ENCODE measurements at regions not wholly inside any gene's neighbourhood (a gene's known extent, or its start where the extent isn't known, plus 50 kb on each side); places are given as distances from the start of the nearest gene placed in this dataset.

DNA sequence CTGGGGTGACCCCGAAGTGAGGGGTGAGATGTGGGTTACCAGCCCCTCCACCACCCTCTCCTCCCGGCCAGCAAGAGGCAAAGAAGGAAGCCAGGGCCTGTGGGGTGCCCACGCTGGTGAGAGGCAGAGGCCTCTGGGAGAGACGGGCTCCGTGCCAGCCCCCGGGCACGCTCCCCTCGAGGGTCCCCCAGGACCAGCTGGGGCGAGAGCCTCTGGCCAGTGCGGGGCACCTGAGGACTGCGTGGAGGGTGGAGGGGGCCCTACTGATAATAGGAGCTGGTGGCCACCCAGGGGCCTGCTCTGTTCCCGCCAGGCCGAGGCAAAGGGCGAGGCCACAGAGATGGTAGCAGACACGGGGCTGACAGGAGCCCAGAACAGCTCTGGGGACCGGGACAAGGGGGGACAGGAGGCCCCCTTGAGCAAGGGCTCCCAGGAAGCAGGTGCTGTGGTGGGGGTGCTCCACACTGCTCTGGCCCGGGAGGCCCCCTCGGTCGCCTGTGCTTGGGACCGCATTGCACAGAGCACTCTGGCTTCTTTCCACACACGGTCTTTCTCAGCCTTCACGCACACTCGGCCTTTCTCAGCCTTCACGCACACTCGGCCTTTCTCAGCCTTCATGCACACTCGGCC, 226.9 kb downstream of the TTLL2 start:
- Histone ChIP-seq H3K27ac (ENCODE audit: low read depth in 2 of 2, low read length in 2 of 2) (peak overlapping the region; percentile 11), H3K27me3 (ENCODE audit: control insufficient read depth in 2 of 2, insufficient read depth in 2 of 2, low read length in 2 of 2) (no peaks in the 10 kb centered on the region), H3K4me3 (ENCODE audit: low read length in 2 of 2) (no peak overlapping the region), H3K9me3 (ENCODE audit: control insufficient read depth in 2 of 2, low read length in 2 of 2) (no peaks in the 10 kb centered on the region), H3K4me1 (ENCODE audit: control insufficient read depth in 2 of 2, insufficient read depth in 2 of 2, low read length in 2 of 2) (peaks cover 3 to 6% of the 10 kb centered on the region in 2 donors), H3K9ac (ENCODE audit: low read depth in 1 of 2, low read length in 2 of 2) (no peak overlapping the region), H3K36me3 (ENCODE audit: control insufficient read depth in 2 of 2, insufficient read depth in 2 of 2, low read length in 2 of 2) (no peaks in the 10 kb centered on the region)

DNA sequence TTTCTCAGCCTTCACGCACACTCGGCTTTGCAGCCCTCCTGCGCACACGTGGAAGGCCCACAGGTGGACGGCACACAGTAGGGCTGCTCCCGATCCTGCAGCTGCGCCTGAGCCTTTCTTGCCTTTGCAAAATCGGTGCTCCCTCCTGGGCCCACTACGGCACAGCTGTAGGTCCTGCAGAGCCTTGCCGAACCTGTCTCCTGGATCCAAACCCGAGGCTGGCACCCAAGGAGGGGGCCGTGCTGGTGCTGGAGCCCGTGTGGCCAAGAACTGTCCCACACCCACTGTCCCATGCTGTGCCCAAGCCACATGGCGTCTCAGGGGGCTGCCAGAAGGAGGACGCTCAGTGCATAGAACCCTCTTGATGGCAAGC, 227.4 kb downstream of the TTLL2 start:
- H3K36me3 ChIP-seq (ENCODE audit: control insufficient read depth in 2 of 2, insufficient read depth in 2 of 2, low read length in 2 of 2) = no peaks in the 10 kb centered on the region
- no peak overlapping the region for H3K27ac ChIP-seq (ENCODE audit: low read depth in 2 of 2, low read length in 2 of 2)
- no peak overlapping the region for H3K9ac ChIP-seq (ENCODE audit: low read depth in 1 of 2, low read length in 2 of 2)
- no peak overlapping the region for H3K4me3 ChIP-seq (ENCODE audit: low read length in 2 of 2)
- no peaks in the 10 kb centered on the region for H3K27me3 ChIP-seq (ENCODE audit: control insufficient read depth in 2 of 2, insufficient read depth in 2 of 2, low read length in 2 of 2)
- H3K9me3 ChIP-seq (ENCODE audit: control insufficient read depth in 2 of 2, low read length in 2 of 2) = no peaks in the 10 kb centered on the region
- H3K4me1 ChIP-seq (ENCODE audit: control insufficient read depth in 2 of 2, insufficient read depth in 2 of 2, low read length in 2 of 2) = peaks cover 3 to 6% of the 10 kb centered on the region in 2 donors

DNA sequence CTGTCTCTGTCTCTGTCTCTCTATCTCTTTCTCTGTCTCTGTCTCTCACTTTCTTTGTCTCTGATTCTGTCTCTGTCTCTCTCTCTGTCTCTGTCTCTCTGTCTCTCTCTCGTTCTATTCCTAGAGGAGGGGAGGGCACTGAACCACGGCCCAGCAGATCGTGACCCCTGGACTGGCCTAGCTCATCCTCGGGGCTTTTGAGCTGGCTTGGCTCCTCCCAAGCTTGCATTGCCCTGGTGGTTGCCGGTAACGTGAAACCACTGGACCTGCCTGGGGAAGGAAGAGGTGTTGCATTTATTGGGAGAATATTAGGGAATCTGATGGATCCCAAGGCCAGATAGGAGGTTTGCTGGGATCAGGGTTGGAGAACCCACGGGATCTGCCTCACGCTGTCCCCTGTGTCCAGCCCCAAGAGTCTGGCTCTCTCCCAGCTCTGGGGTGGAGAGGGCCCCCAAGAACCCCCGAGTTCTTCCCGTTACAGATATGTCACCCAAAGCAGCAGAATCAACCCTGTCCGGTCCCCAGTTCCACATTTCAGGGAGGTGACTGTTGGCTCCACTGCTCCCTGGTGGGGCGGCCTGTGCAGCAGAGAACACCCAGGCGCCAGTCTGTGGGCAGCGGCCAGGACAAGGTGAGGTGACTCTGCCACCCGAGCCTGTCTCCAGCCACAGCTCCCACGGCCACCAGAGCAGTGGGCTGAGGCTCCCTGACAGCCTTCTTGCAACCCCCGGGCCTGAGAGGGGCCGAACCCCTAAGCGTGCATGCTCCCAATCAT, 228.3 kb downstream of the TTLL2 start:
- Histone ChIP-seq H3K27ac (ENCODE audit: low read depth in 2 of 2, low read length in 2 of 2) (no peak overlapping the region), H3K9ac (ENCODE audit: low read depth in 1 of 2, low read length in 2 of 2) (no peak overlapping the region), H3K36me3 (ENCODE audit: control insufficient read depth in 2 of 2, insufficient read depth in 2 of 2, low read length in 2 of 2) (no peaks in the 10 kb centered on the region), H3K4me1 (ENCODE audit: control insufficient read depth in 2 of 2, insufficient read depth in 2 of 2, low read length in 2 of 2) (peaks cover 3 to 6% of the 10 kb centered on the region in 2 donors), H3K4me3 (ENCODE audit: low read length in 2 of 2) (no peak overlapping the region), H3K27me3 (ENCODE audit: control insufficient read depth in 2 of 2, insufficient read depth in 2 of 2, low read length in 2 of 2) (no peaks in the 10 kb centered on the region), H3K9me3 (ENCODE audit: control insufficient read depth in 2 of 2, low read length in 2 of 2) (no peaks in the 10 kb centered on the region)

DNA sequence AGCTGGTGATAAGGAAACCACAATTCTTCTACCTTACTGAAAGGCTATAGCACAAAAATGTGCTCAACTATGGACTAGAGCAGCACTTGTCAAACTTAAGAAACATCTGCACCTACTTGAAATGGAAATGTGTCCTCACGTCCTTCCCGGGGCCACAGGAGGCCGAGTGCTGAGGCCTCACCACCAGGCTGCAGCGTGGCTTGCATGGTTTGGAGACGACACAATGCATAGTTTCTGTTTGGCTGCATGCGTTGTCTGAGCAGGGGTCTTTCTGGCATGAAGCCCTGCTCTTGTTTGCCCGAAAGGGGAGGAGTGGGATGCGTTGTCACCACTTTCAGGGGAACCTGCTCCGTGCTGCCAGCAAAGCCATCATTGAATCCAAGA, 228.8 kb downstream of the TTLL2 start:
- Histone ChIP-seq H3K9ac (ENCODE audit: low read depth in 1 of 2, low read length in 2 of 2) (no peak overlapping the region), H3K27ac (ENCODE audit: low read depth in 2 of 2, low read length in 2 of 2) (no peak overlapping the region), H3K9me3 (ENCODE audit: control insufficient read depth in 2 of 2, low read length in 2 of 2) (no peaks in the 10 kb centered on the region), H3K4me3 (ENCODE audit: low read length in 2 of 2) (no peak overlapping the region), H3K27me3 (ENCODE audit: control insufficient read depth in 2 of 2, insufficient read depth in 2 of 2, low read length in 2 of 2) (no peaks in the 10 kb centered on the region), H3K36me3 (ENCODE audit: control insufficient read depth in 2 of 2, insufficient read depth in 2 of 2, low read length in 2 of 2) (no peaks in the 10 kb centered on the region), H3K4me1 (ENCODE audit: control insufficient read depth in 2 of 2, insufficient read depth in 2 of 2, low read length in 2 of 2) (peaks cover 3 to 6% of the 10 kb centered on the region in 2 donors)

DNA sequence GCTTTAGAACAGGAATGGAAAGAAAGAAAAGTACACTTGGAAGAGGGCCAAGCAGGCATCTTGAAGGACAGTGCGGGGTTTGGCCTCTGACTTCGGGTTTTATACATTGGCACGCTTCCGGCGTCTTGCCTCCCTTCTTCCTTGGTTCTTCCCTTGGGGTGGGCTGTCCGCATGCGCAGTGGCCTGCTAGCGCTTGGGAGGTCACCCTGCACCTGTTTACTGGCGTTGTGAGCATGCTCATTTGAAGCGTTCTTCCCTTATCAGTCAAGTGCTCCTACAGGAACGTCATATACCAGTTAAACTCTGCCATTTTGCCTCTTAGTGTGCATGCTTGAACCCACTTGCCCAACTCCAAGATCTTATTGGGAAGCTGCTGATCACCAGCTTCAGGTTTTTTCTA, 230.0 kb downstream of the TTLL2 start:
- H3K4me1 ChIP-seq (ENCODE audit: control insufficient read depth in 2 of 2, insufficient read depth in 2 of 2, low read length in 2 of 2) = peaks cover 3 to 9% of the 10 kb centered on the region in 2 donors
- H3K9me3 ChIP-seq (ENCODE audit: control insufficient read depth in 2 of 2, low read length in 2 of 2) = no peaks in the 10 kb centered on the region
- no peak overlapping the region for H3K4me3 ChIP-seq (ENCODE audit: low read length in 2 of 2)
- H3K27ac ChIP-seq (ENCODE audit: low read depth in 2 of 2, low read length in 2 of 2) = no peak overlapping the region
- no peak overlapping the region for H3K9ac ChIP-seq (ENCODE audit: low read depth in 1 of 2, low read length in 2 of 2)
- H3K27me3 ChIP-seq (ENCODE audit: control insufficient read depth in 2 of 2, insufficient read depth in 2 of 2, low read length in 2 of 2) = no peaks in the 10 kb centered on the region
- H3K36me3 ChIP-seq (ENCODE audit: control insufficient read depth in 2 of 2, insufficient read depth in 2 of 2, low read length in 2 of 2) = no peaks in the 10 kb centered on the region

- H3K4me3 ChIP-seq (ENCODE audit: low read length in 2 of 2) = no peak overlapping the region
- peaks cover 3 to 12% of the 10 kb centered on the region in 2 donors for H3K4me1 ChIP-seq (ENCODE audit: control insufficient read depth in 2 of 2, insufficient read depth in 2 of 2, low read length in 2 of 2)
- H3K27me3 ChIP-seq (ENCODE audit: control insufficient read depth in 2 of 2, insufficient read depth in 2 of 2, low read length in 2 of 2) = no peaks in the 10 kb centered on the region
- no peaks in the 10 kb centered on the region for H3K9me3 ChIP-seq (ENCODE audit: control insufficient read depth in 2 of 2, low read length in 2 of 2)
- H3K27ac ChIP-seq (ENCODE audit: low read depth in 2 of 2, low read length in 2 of 2) = no peak overlapping the region
- H3K36me3 ChIP-seq (ENCODE audit: control insufficient read depth in 2 of 2, insufficient read depth in 2 of 2, low read length in 2 of 2) = no peaks in the 10 kb centered on the region
- H3K9ac ChIP-seq (ENCODE audit: low read depth in 1 of 2, low read length in 2 of 2) = no peak overlapping the region
These were observed 230.9 kb downstream of the TTLL2 start for GRCh38 chr6:167555836-167556235.

GRCh38 chr6:167557675-167558074, 232.8 kb downstream of the TTLL2 start:
- Histone ChIP-seq H3K9me3 (ENCODE audit: control insufficient read depth in 2 of 2, low read length in 2 of 2) (no peaks in the 10 kb centered on the region), H3K4me3 (ENCODE audit: low read length in 2 of 2) (no peak overlapping the region), H3K9ac (ENCODE audit: low read depth in 1 of 2, low read length in 2 of 2) (no peak overlapping the region), H3K4me1 (ENCODE audit: control insufficient read depth in 2 of 2, insufficient read depth in 2 of 2, low read length in 2 of 2) (peaks cover 0 to 6% of the 10 kb centered on the region in 2 donors), H3K36me3 (ENCODE audit: control insufficient read depth in 2 of 2, insufficient read depth in 2 of 2, low read length in 2 of 2) (no peaks in the 10 kb centered on the region), H3K27ac (ENCODE audit: low read depth in 2 of 2, low read length in 2 of 2) (no peak overlapping the region), H3K27me3 (ENCODE audit: control insufficient read depth in 2 of 2, insufficient read depth in 2 of 2, low read length in 2 of 2) (no peaks in the 10 kb centered on the region)

- no peaks in the 10 kb centered on the region for H3K36me3 ChIP-seq (ENCODE audit: control insufficient read depth in 2 of 2, insufficient read depth in 2 of 2, low read length in 2 of 2)
- H3K4me3 ChIP-seq (ENCODE audit: low read length in 2 of 2) = no peak overlapping the region
- no peaks in the 10 kb centered on the region for H3K9me3 ChIP-seq (ENCODE audit: control insufficient read depth in 2 of 2, low read length in 2 of 2)
- no peak overlapping the region for H3K9ac ChIP-seq (ENCODE audit: low read depth in 1 of 2, low read length in 2 of 2)
- H3K27me3 ChIP-seq (ENCODE audit: control insufficient read depth in 2 of 2, insufficient read depth in 2 of 2, low read length in 2 of 2) = no peaks in the 10 kb centered on the region
- no peak overlapping the region for H3K27ac ChIP-seq (ENCODE audit: low read depth in 2 of 2, low read length in 2 of 2)
- H3K4me1 ChIP-seq (ENCODE audit: control insufficient read depth in 2 of 2, insufficient read depth in 2 of 2, low read length in 2 of 2) = peaks cover 0 to 6% of the 10 kb centered on the region in 2 donors
These were observed 233.6 kb downstream of the TTLL2 start for GRCh38 chr6:167558246-167559177.

- Histone ChIP-seq H3K27ac (ENCODE audit: low read depth in 2 of 2, low read length in 2 of 2) (no peak overlapping the region), H3K4me1 (ENCODE audit: control insufficient read depth in 2 of 2, insufficient read depth in 2 of 2, low read length in 2 of 2) (peaks cover 0 to 6% of the 10 kb centered on the region in 2 donors), H3K27me3 (ENCODE audit: control insufficient read depth in 2 of 2, insufficient read depth in 2 of 2, low read length in 2 of 2) (no peaks in the 10 kb centered on the region), H3K9ac (ENCODE audit: low read depth in 1 of 2, low read length in 2 of 2) (no peak overlapping the region), H3K4me3 (ENCODE audit: low read length in 2 of 2) (no peak overlapping the region), H3K9me3 (ENCODE audit: control insufficient read depth in 2 of 2, low read length in 2 of 2) (no peaks in the 10 kb centered on the region), H3K36me3 (ENCODE audit: control insufficient read depth in 2 of 2, insufficient read depth in 2 of 2, low read length in 2 of 2) (no peaks in the 10 kb centered on the region)
These were observed 235.0 kb downstream of the TTLL2 start for GRCh38 chr6:167559675-167560479.
